HCT116 (cell line): ENCODE measurements at regions not wholly inside any gene's neighbourhood (a gene's known extent, or its start where the extent isn't known, plus 50 kb on each side); places are given as distances from the start of the nearest gene placed in this dataset.

Source experiments
- ATAC-seq: fragments of 200-7000 bp; cut with Tn5 transposase; 2 replicates; pipeline ENCODE4 v1.9.1; 2020; ENCODE audit warnings: mild to moderate bottlenecking, moderate library complexity
- BruUV-seq: library from RNA; stranded (reverse); fragments of 400-500 nt; replicated peaks from 2 replicates; lab custom pipeline; 2021; lab: Mats Ljungman, UMichigan
- CTCF ChIA-PET: fragments of 300-600 bp; sonication (Branson Sonifier 250); formaldehyde crosslinking; loops from one replicate; lab custom pipeline; 2021; ENCODE audit warnings: antibody characterized with exemption; lab: Charles Lee
- POLR2A ChIA-PET: fragments of 300-600, 350-600 bp; sonication (Branson Sonifier 250); formaldehyde crosslinking; loops from one replicate; lab custom pipeline; 2021; ENCODE audit warnings: antibody characterized with exemption; lab: Charles Lee
- RAD21 ChIA-PET, 2 experiments: fragments of 300-600 bp; sonication (Branson Sonifier 250); formaldehyde crosslinking; loops; one replicate each; lab custom pipeline; 2023; ENCODE audit warnings: low total read pairs in 2 of 2; ENCODE audit not compliant: uncharacterized antibody in 2 of 2, unreplicated experiment in 2 of 2, low non-redundant PET in 1 of 2; lab: Charles Lee
- DNase-seq: peaks from one replicate; pipeline ENCODE4 v3.0.0-alpha.2; 2010; ENCODE audit warnings: low read depth, low spot score
- H2AFZ ChIP-seq: fragments of 200-600 bp; shearing (Covaris generic), sonication (generic); 2 replicates; pipeline ENCODE4 v1.6.1; 2017; ENCODE audit warnings: low read depth, mixed run types, mixed read lengths, antibody characterized with exemption, low read length; ENCODE audit not compliant: poor library complexity, severe bottlenecking
- H3K27ac ChIP-seq: 2 replicates; pipeline ENCODE4 v1.5.1; 2012; ENCODE audit warnings: low read depth, low read length
- H3K27me3 ChIP-seq: fragments of 200-600 bp; sonication (generic); 2 replicates; pipeline ENCODE4 v1.6.1; 2016; ENCODE audit warnings: mixed run types, low read length, mixed read lengths; ENCODE audit not compliant: insufficient read depth
- H3K36me3 ChIP-seq, 2 experiments: fragments of 200-500 bp in 1 of 2; fragments of 200-600 bp in 1 of 2; sonication (Bioruptor generic) in 1 of 2; sonication (generic) in 1 of 2; 2 replicates each; pipeline versions ENCODE4 v1.5.1 to v1.6.1; 2014 to 2016; ENCODE audit warnings: low read length in 2 of 2, inconsistent platforms in 1 of 2, mixed read lengths in 1 of 2, mixed run types in 1 of 2; ENCODE audit not compliant: insufficient read depth in 2 of 2, control insufficient read depth in 1 of 2
- H3K4me1 ChIP-seq, 2 experiments: fragments of 200-600 bp in 1 of 2; sonication (generic) in 1 of 2; 2 replicates each; pipeline versions ENCODE4 v1.5.1 to v1.6.1; 2012 to 2017; ENCODE audit warnings: low read length in 2 of 2, inconsistent platforms in 1 of 2, mild to moderate bottlenecking in 1 of 2, mixed read lengths in 1 of 2, mixed run types in 1 of 2, moderate library complexity in 1 of 2; ENCODE audit not compliant: insufficient read depth in 2 of 2, control insufficient read depth in 1 of 2
- H3K4me2 ChIP-seq: fragments of 200-600 bp; sonication (generic); 2 replicates; pipeline ENCODE4 v1.6.1; 2017; ENCODE audit warnings: mixed run types, low read length, mixed read lengths
- H3K4me3 ChIP-seq, 2 experiments: fragments of 200-600 bp in 1 of 2; sonication (generic) in 1 of 2; replicated peaks in 1 of 2; 2 replicates each; pipeline ENCODE4 v1.5.1; 2011 to 2016; ENCODE audit warnings: low read length in 2 of 2, control low read depth in 1 of 2, low read depth in 1 of 2, mild to moderate bottlenecking in 1 of 2, mixed read lengths in 1 of 2, mixed run types in 1 of 2
- H3K79me2 ChIP-seq: fragments of 200-600 bp; sonication (generic); 2 replicates; pipeline ENCODE4 v1.6.1; 2017; ENCODE audit warnings: mild to moderate bottlenecking, mixed run types, low read length, moderate library complexity, mixed read lengths; ENCODE audit not compliant: insufficient read depth
- H3K9ac ChIP-seq: fragments of 200-600 bp; sonication (generic); 2 replicates; pipeline ENCODE4 v1.6.1; 2016; ENCODE audit warnings: low read length, mixed read lengths
- H3K9me2 ChIP-seq: fragments of 200-600 bp; sonication (generic), shearing (Covaris generic); 2 replicates; pipeline ENCODE4 v1.6.1; 2017; ENCODE audit warnings: mixed run types, mild to moderate bottlenecking, moderate library complexity; ENCODE audit not compliant: insufficient read depth
- H3K9me3 ChIP-seq, 2 experiments: fragments of 200-500 bp in 1 of 2; fragments of 200-600 bp in 1 of 2; sonication (Bioruptor generic) in 1 of 2; sonication (generic) in 1 of 2; 2 replicates each; pipeline ENCODE4 v1.6.1; 2014 to 2017; ENCODE audit warnings: low read length in 2 of 2, mixed read lengths in 2 of 2, inconsistent platforms in 1 of 2, low read depth in 1 of 2, mild to moderate bottlenecking in 1 of 2, mixed run types in 1 of 2, moderate library complexity in 1 of 2; ENCODE audit not compliant: control insufficient read depth in 1 of 2, insufficient read depth in 1 of 2
- H4K20me1 ChIP-seq: fragments of 200-600 bp; sonication (generic), shearing (Covaris generic); 2 replicates; pipeline ENCODE4 v1.6.1; 2017; ENCODE audit warnings: mixed run types, mild to moderate bottlenecking, moderate library complexity; ENCODE audit not compliant: insufficient read depth
- CEBPB ChIP-seq: IDR thresholded peaks from 2 replicates; pipeline ENCODE4 v1.6.1; 2012; ENCODE audit warnings: low read depth
- CTCF ChIP-seq, 3 experiments: fragments of 200-600 bp in 1 of 3; sonication (generic) in 1 of 3; IDR thresholded peaks in 2 of 3; conservative IDR thresholded peaks in 1 of 3; 2 replicates each; pipeline ENCODE4 v1.5.1; 2012 to 2017; ENCODE audit warnings: low read depth in 2 of 3, low read length in 2 of 3, antibody characterized with exemption in 1 of 3, borderline replicate concordance in 1 of 3, control low read depth in 1 of 3, mild to moderate bottlenecking in 1 of 3, mixed read lengths in 1 of 3, mixed run types in 1 of 3, moderate library complexity in 1 of 3; ENCODE audit not compliant: insufficient read depth in 1 of 3
- EZH2phosphoT487 ChIP-seq: fragments of 200-600 bp; IDR thresholded peaks from 2 replicates; pipeline ENCODE4 v1.6.1; 2018; ENCODE audit warnings: antibody characterized with exemption, borderline replicate concordance
- FOSL1 ChIP-seq: IDR thresholded peaks from 2 replicates; pipeline ENCODE4 v1.6.1; 2012; ENCODE audit warnings: low read depth
- MAX ChIP-seq: IDR thresholded peaks from 2 replicates; pipeline ENCODE4 v1.6.1; 2012
- POLR2A ChIP-seq: IDR thresholded peaks from 2 replicates; pipeline ENCODE4 v1.7.0; 2011; ENCODE audit warnings: borderline replicate concordance; ENCODE audit not compliant: insufficient read depth, insufficient read length; ENCODE audit errors: extremely low read depth
- REST ChIP-seq: IDR thresholded peaks from 2 replicates; pipeline ENCODE4 v1.6.1; 2012; ENCODE audit warnings: low read depth
- SIN3A ChIP-seq: IDR thresholded peaks from 2 replicates; pipeline ENCODE4 v1.6.1; 2012; ENCODE audit warnings: low read depth
- TCF7L2 ChIP-seq: IDR thresholded peaks from 2 replicates; pipeline ENCODE4 v1.7.0; 2011; ENCODE audit warnings: borderline replicate concordance, inconsistent platforms; ENCODE audit not compliant: insufficient read depth, insufficient read length; ENCODE audit errors: extremely low read depth
- YY1 ChIP-seq: IDR thresholded peaks from 2 replicates; pipeline ENCODE4 v1.6.1; 2011; ENCODE audit warnings: low read length, low read depth, moderate library complexity, mild to moderate bottlenecking; ENCODE audit not compliant: insufficient replicate concordance; ENCODE audit errors: extremely low read depth
- ZNF274 ChIP-seq: fragments of 200-500 bp; sonication (Bioruptor generic); IDR thresholded peaks from 2 replicates; pipeline ENCODE4 v1.6.1; 2014; ENCODE audit warnings: mild to moderate bottlenecking, low read depth, low read length, inconsistent platforms
- intact Hi-C: fragments of 100-400 bp; cut with micrococcal nuclease; formaldehyde crosslinking; loops from 2 replicates; pipeline ENCODE4 v1.10.0; 2022

GRCh38 chr14:53468876-53469275 is 315.8 kb upstream of the DDHD1 start:
- H3K27ac ChIP-seq = no peak overlapping the region
- no peaks in the 10 kb centered on the region for H3K9me2 ChIP-seq
- ChIA-PET CTCF (no interaction called here), POLR2A (no interaction called here), RAD21 (no interaction called here)
- no peak for ATAC-seq
- no peaks in the 10 kb centered on the region for H3K9me3 ChIP-seq
- H3K4me3 ChIP-seq = no peak overlapping the region
- intact Hi-C loops = no loop called here
- DNase-seq = no peak
- H3K27me3 ChIP-seq = no peaks in the 10 kb centered on the region
- H3K36me3 ChIP-seq = peaks cover 0 to 7% of the 10 kb centered on the region in 2 experiments; a peak in 2 of 4 replicates
- no peaks in the 10 kb centered on the region for H4K20me1 ChIP-seq
- no peak overlapping the region for H3K9ac ChIP-seq
- H3K4me1 ChIP-seq = peaks cover 5 to 19% of the 10 kb centered on the region in 2 experiments; a peak in 2 of 4 replicates
- no peak overlapping the region for H2AFZ ChIP-seq
- no TSS peak for BruUV-seq
- H3K4me2 ChIP-seq = no peak overlapping the region
- no peaks in the 10 kb centered on the region for H3K79me2 ChIP-seq
- no peak for TF ChIP-seq REST
- TF ChIP-seq POLR2A = no peak
- TF ChIP-seq FOSL1 = no peak
- TF ChIP-seq CEBPB = no peak
- no peak for TF ChIP-seq MAX
- no peak for TF ChIP-seq SIN3A
- TF ChIP-seq YY1 = no peak
- TF ChIP-seq TCF7L2 = no peak
- TF ChIP-seq CTCF (IDR thresholded peaks at IDR 0.05 in 2 of 3, conservative IDR thresholded peaks at IDR 0.05 in 1 of 3; ENCODE audit: borderline replicate concordance in 1 of 3, insufficient read depth in 1 of 3, low read depth in 2 of 3, low read length in 2 of 3) = no peak
- no peak for TF ChIP-seq EZH2phosphoT487
- no peak for TF ChIP-seq ZNF274
- TF ChIP-seq, all 23 proteins: peak for 0
